ENCODE measurements at regions not wholly inside any gene's neighbourhood (a gene's known extent, or its start where the extent isn't known, plus 50 kb on each side); places are given as distances from the start of the nearest gene placed in this dataset.

DNA sequence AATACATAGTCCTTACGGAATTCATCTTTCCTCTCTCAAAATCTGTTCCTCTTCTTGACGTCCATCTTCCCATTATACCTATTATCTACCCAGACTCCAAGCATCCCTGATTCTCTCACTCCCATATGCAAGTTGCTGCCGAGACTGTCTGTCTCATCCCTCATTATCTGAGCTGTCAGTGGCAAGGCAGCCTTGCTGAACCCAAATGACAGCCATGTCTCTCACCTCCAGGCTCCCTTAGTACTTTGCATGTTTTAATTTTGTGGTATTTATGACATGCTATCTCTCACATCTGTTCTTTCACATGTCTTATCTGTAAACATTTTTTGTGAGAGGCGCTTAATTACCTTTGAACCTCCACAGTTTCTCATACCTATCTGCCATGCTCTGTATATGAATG is 54.4 kb upstream of the IFRD1 start:
- TF ChIP-seq, protein P1, sequence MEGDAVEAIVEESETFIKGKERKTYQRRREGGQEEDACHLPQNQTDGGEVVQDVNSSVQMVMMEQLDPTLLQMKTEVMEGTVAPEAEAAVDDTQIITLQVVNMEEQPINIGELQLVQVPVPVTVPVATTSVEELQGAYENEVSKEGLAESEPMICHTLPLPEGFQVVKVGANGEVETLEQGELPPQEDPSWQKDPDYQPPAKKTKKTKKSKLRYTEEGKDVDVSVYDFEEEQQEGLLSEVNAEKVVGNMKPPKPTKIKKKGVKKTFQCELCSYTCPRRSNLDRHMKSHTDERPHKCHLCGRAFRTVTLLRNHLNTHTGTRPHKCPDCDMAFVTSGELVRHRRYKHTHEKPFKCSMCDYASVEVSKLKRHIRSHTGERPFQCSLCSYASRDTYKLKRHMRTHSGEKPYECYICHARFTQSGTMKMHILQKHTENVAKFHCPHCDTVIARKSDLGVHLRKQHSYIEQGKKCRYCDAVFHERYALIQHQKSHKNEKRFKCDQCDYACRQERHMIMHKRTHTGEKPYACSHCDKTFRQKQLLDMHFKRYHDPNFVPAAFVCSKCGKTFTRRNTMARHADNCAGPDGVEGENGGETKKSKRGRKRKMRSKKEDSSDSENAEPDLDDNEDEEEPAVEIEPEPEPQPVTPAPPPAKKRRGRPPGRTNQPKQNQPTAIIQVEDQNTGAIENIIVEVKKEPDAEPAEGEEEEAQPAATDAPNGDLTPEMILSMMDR (IDR thresholded peaks at IDR 0.05 in 4 of 5, conservative IDR thresholded peaks at IDR 0.05 in 1 of 5) = no peak
- TF ChIP-seq POLR2A (IDR thresholded peaks at IDR 0.05) = no peak
